HCT116 (cell line): ENCODE measurements at regions not wholly inside any gene's neighbourhood (a gene's known extent, or its start where the extent isn't known, plus 50 kb on each side); places are given as distances from the start of the nearest gene placed in this dataset.

ENCODE experiments used
- ATAC-seq: fragments of 200-7000 bp; cut with Tn5 transposase; 2 replicates; pipeline ENCODE4 v1.9.1; 2020; ENCODE audit warnings: mild to moderate bottlenecking, moderate library complexity
- BruUV-seq: library from RNA; stranded (reverse); fragments of 400-500 nt; replicated peaks from 2 replicates; lab custom pipeline; 2021; lab: Mats Ljungman, UMichigan
- CTCF ChIA-PET: fragments of 300-600 bp; sonication (Branson Sonifier 250); formaldehyde crosslinking; loops from one replicate; lab custom pipeline; 2021; ENCODE audit warnings: antibody characterized with exemption; lab: Charles Lee
- POLR2A ChIA-PET: fragments of 300-600, 350-600 bp; sonication (Branson Sonifier 250); formaldehyde crosslinking; loops from one replicate; lab custom pipeline; 2021; ENCODE audit warnings: antibody characterized with exemption; lab: Charles Lee
- RAD21 ChIA-PET, 2 experiments: fragments of 300-600 bp; sonication (Branson Sonifier 250); formaldehyde crosslinking; loops; one replicate each; lab custom pipeline; 2023; ENCODE audit warnings: low total read pairs in 2 of 2; ENCODE audit not compliant: uncharacterized antibody in 2 of 2, unreplicated experiment in 2 of 2, low non-redundant PET in 1 of 2; lab: Charles Lee
- DNase-seq: peaks from one replicate; pipeline ENCODE4 v3.0.0-alpha.2; 2010; ENCODE audit warnings: low read depth, low spot score
- H2AFZ ChIP-seq: fragments of 200-600 bp; shearing (Covaris generic), sonication (generic); 2 replicates; pipeline ENCODE4 v1.6.1; 2017; ENCODE audit warnings: low read depth, mixed run types, mixed read lengths, antibody characterized with exemption, low read length; ENCODE audit not compliant: poor library complexity, severe bottlenecking
- H3K27ac ChIP-seq: 2 replicates; pipeline ENCODE4 v1.5.1; 2012; ENCODE audit warnings: low read depth, low read length
- H3K27me3 ChIP-seq: fragments of 200-600 bp; sonication (generic); 2 replicates; pipeline ENCODE4 v1.6.1; 2016; ENCODE audit warnings: mixed run types, low read length, mixed read lengths; ENCODE audit not compliant: insufficient read depth
- H3K36me3 ChIP-seq, 2 experiments: fragments of 200-500 bp in 1 of 2; fragments of 200-600 bp in 1 of 2; sonication (Bioruptor generic) in 1 of 2; sonication (generic) in 1 of 2; 2 replicates each; pipeline versions ENCODE4 v1.5.1 to v1.6.1; 2014 to 2016; ENCODE audit warnings: low read length in 2 of 2, inconsistent platforms in 1 of 2, mixed read lengths in 1 of 2, mixed run types in 1 of 2; ENCODE audit not compliant: insufficient read depth in 2 of 2, control insufficient read depth in 1 of 2
- H3K4me1 ChIP-seq, 2 experiments: fragments of 200-600 bp in 1 of 2; sonication (generic) in 1 of 2; 2 replicates each; pipeline versions ENCODE4 v1.5.1 to v1.6.1; 2012 to 2017; ENCODE audit warnings: low read length in 2 of 2, inconsistent platforms in 1 of 2, mild to moderate bottlenecking in 1 of 2, mixed read lengths in 1 of 2, mixed run types in 1 of 2, moderate library complexity in 1 of 2; ENCODE audit not compliant: insufficient read depth in 2 of 2, control insufficient read depth in 1 of 2
- H3K4me2 ChIP-seq: fragments of 200-600 bp; sonication (generic); 2 replicates; pipeline ENCODE4 v1.6.1; 2017; ENCODE audit warnings: mixed run types, low read length, mixed read lengths
- H3K4me3 ChIP-seq, 2 experiments: fragments of 200-600 bp in 1 of 2; sonication (generic) in 1 of 2; replicated peaks in 1 of 2; 2 replicates each; pipeline ENCODE4 v1.5.1; 2011 to 2016; ENCODE audit warnings: low read length in 2 of 2, control low read depth in 1 of 2, low read depth in 1 of 2, mild to moderate bottlenecking in 1 of 2, mixed read lengths in 1 of 2, mixed run types in 1 of 2
- H3K79me2 ChIP-seq: fragments of 200-600 bp; sonication (generic); 2 replicates; pipeline ENCODE4 v1.6.1; 2017; ENCODE audit warnings: mild to moderate bottlenecking, mixed run types, low read length, moderate library complexity, mixed read lengths; ENCODE audit not compliant: insufficient read depth
- H3K9ac ChIP-seq: fragments of 200-600 bp; sonication (generic); 2 replicates; pipeline ENCODE4 v1.6.1; 2016; ENCODE audit warnings: low read length, mixed read lengths
- H3K9me2 ChIP-seq: fragments of 200-600 bp; sonication (generic), shearing (Covaris generic); 2 replicates; pipeline ENCODE4 v1.6.1; 2017; ENCODE audit warnings: mixed run types, mild to moderate bottlenecking, moderate library complexity; ENCODE audit not compliant: insufficient read depth
- H3K9me3 ChIP-seq, 2 experiments: fragments of 200-500 bp in 1 of 2; fragments of 200-600 bp in 1 of 2; sonication (Bioruptor generic) in 1 of 2; sonication (generic) in 1 of 2; 2 replicates each; pipeline ENCODE4 v1.6.1; 2014 to 2017; ENCODE audit warnings: low read length in 2 of 2, mixed read lengths in 2 of 2, inconsistent platforms in 1 of 2, low read depth in 1 of 2, mild to moderate bottlenecking in 1 of 2, mixed run types in 1 of 2, moderate library complexity in 1 of 2; ENCODE audit not compliant: control insufficient read depth in 1 of 2, insufficient read depth in 1 of 2
- H4K20me1 ChIP-seq: fragments of 200-600 bp; sonication (generic), shearing (Covaris generic); 2 replicates; pipeline ENCODE4 v1.6.1; 2017; ENCODE audit warnings: mixed run types, mild to moderate bottlenecking, moderate library complexity; ENCODE audit not compliant: insufficient read depth
- CBX3 ChIP-seq: IDR thresholded peaks from 2 replicates; pipeline ENCODE4 v1.6.1; 2012; ENCODE audit warnings: low read depth
- EGR1 ChIP-seq: IDR thresholded peaks from 2 replicates; pipeline ENCODE4 v1.6.1; 2012; ENCODE audit warnings: low read depth
- ELF1 ChIP-seq: IDR thresholded peaks from 2 replicates; pipeline ENCODE4 v1.6.1; 2012; ENCODE audit warnings: low read depth, borderline replicate concordance
- EZH2 ChIP-seq: fragments of 200-600 bp; sonication (generic); IDR thresholded peaks from 2 replicates; pipeline ENCODE4 v1.6.1; 2017; ENCODE audit warnings: antibody characterized with exemption, mixed run types
- JUND ChIP-seq: IDR thresholded peaks from 2 replicates; pipeline ENCODE4 v1.6.1; 2012
- SRF ChIP-seq: IDR thresholded peaks from 2 replicates; pipeline ENCODE4 v1.6.1; 2012; ENCODE audit warnings: low read depth
- TCF7L2 ChIP-seq: IDR thresholded peaks from 2 replicates; pipeline ENCODE4 v1.7.0; 2011; ENCODE audit warnings: borderline replicate concordance, inconsistent platforms; ENCODE audit not compliant: insufficient read depth, insufficient read length; ENCODE audit errors: extremely low read depth
- YY1 ChIP-seq: IDR thresholded peaks from 2 replicates; pipeline ENCODE4 v1.6.1; 2011; ENCODE audit warnings: low read length, low read depth, moderate library complexity, mild to moderate bottlenecking; ENCODE audit not compliant: insufficient replicate concordance; ENCODE audit errors: extremely low read depth
- ZNF274 ChIP-seq: fragments of 200-500 bp; sonication (Bioruptor generic); IDR thresholded peaks from 2 replicates; pipeline ENCODE4 v1.6.1; 2014; ENCODE audit warnings: mild to moderate bottlenecking, low read depth, low read length, inconsistent platforms
- intact Hi-C: fragments of 100-400 bp; cut with micrococcal nuclease; formaldehyde crosslinking; loops from 2 replicates; pipeline ENCODE4 v1.10.0; 2022
- TF ChIP-seq, protein P1 (sequence below), 3 experiments: fragments of 200-600 bp in 1 of 3; sonication (generic) in 1 of 3; IDR thresholded peaks in 2 of 3; conservative IDR thresholded peaks in 1 of 3; 2 replicates each; pipeline ENCODE4 v1.5.1; 2012 to 2017; ENCODE audit warnings: low read depth in 2 of 3, low read length in 2 of 3, antibody characterized with exemption in 1 of 3, borderline replicate concordance in 1 of 3, control low read depth in 1 of 3, mild to moderate bottlenecking in 1 of 3, mixed read lengths in 1 of 3, mixed run types in 1 of 3, moderate library complexity in 1 of 3; ENCODE audit not compliant: insufficient read depth in 1 of 3
- TF ChIP-seq, protein P2 (sequence below): IDR thresholded peaks from 2 replicates; pipeline ENCODE4 v1.6.1; 2012
- TF ChIP-seq, protein P3 (sequence below): IDR thresholded peaks from 2 replicates; pipeline ENCODE4 v1.6.1; 2012
- TF ChIP-seq, protein P4 (sequence below): IDR thresholded peaks from 2 replicates; pipeline ENCODE4 v1.6.1; 2011; ENCODE audit warnings: mild to moderate bottlenecking, low read length, moderate library complexity; ENCODE audit not compliant: insufficient replicate concordance; ENCODE audit errors: extremely low read depth

DNA sequence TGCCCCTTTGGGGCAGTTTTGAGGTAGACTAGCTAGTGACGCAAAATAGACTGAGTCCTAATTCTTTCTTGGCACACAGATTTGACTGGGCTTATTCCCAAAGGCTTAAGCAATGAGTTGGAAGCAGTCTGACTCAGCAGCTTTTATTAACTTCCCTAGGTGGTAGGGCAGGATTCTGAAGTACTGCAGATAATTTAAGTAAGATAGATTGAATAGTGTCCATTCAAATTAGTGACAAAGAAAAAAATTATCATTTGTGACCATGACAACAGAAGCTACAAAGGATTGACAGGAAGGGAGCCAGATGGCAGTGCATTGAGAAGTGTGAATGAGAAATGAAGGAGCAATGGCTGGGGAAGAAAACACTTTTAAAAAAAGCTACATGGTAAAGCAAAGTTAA is 649.4 kb downstream of the CDH9 start:
- DNase-seq (no peak), ATAC-seq (no peak)
- POLR2A ChIA-PET = no interaction called here
- H3K36me3 ChIP-seq = no peaks in the 10 kb centered on the region
- H3K9ac ChIP-seq = no peak overlapping the region
- no peak overlapping the region for H2AFZ ChIP-seq
- no peaks in the 10 kb centered on the region for H4K20me1 ChIP-seq
- TF ChIP-seq CBX3 = no peak
- TF ChIP-seq, protein P1, sequence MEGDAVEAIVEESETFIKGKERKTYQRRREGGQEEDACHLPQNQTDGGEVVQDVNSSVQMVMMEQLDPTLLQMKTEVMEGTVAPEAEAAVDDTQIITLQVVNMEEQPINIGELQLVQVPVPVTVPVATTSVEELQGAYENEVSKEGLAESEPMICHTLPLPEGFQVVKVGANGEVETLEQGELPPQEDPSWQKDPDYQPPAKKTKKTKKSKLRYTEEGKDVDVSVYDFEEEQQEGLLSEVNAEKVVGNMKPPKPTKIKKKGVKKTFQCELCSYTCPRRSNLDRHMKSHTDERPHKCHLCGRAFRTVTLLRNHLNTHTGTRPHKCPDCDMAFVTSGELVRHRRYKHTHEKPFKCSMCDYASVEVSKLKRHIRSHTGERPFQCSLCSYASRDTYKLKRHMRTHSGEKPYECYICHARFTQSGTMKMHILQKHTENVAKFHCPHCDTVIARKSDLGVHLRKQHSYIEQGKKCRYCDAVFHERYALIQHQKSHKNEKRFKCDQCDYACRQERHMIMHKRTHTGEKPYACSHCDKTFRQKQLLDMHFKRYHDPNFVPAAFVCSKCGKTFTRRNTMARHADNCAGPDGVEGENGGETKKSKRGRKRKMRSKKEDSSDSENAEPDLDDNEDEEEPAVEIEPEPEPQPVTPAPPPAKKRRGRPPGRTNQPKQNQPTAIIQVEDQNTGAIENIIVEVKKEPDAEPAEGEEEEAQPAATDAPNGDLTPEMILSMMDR (IDR thresholded peaks at IDR 0.05 in 2 of 3, conservative IDR thresholded peaks at IDR 0.05 in 1 of 3; ENCODE audit: borderline replicate concordance in 1 of 3, insufficient read depth in 1 of 3, low read depth in 2 of 3, low read length in 2 of 3) = no peak
- TF ChIP-seq, protein P2, sequence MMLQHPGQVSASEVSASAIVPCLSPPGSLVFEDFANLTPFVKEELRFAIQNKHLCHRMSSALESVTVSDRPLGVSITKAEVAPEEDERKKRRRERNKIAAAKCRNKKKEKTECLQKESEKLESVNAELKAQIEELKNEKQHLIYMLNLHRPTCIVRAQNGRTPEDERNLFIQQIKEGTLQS = no peak
- no peak for TF ChIP-seq ZNF274
- no peak for TF ChIP-seq YY1
- no peaks in the 10 kb centered on the region for H3K79me2 ChIP-seq
- no peak overlapping the region for H3K27ac ChIP-seq
- no peak overlapping the region for H3K4me3 ChIP-seq
- no peaks in the 10 kb centered on the region for H3K9me2 ChIP-seq
- BruUV-seq = no TSS peak
- RAD21 ChIA-PET = no interaction called here
- no peaks in the 10 kb centered on the region for H3K4me1 ChIP-seq
- CTCF ChIA-PET = no interaction called here
- intact Hi-C loops = no loop called here
- H3K27me3 ChIP-seq = no peaks in the 10 kb centered on the region
- no peak overlapping the region for H3K4me2 ChIP-seq
- peaks cover 4 to 23% of the 10 kb centered on the region in 2 experiments; a peak in 2 of 4 replicates for H3K9me3 ChIP-seq

DNA sequence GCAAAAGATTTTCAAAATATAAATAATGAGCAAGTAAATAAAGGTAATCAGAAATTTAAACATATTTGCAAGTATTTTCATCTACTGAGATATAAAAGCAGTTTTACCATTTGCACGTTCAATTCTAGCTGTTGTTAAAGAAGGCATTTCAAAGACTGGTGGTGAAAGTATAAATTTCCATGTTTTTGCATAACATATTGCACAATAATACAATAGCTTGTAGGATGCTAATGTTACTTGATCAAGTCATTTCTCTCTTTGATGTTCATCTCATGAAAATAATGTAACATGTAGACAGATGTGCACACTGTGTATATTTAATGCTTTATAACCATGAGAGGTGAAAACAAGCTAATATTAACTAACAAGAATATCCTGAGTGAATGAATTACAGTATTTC is 651.9 kb downstream of the CDH9 start:
- H3K36me3 ChIP-seq = no peaks in the 10 kb centered on the region
- no peak for DNase-seq
- ChIA-PET CTCF (no interaction called here), POLR2A (no interaction called here), RAD21 (no interaction called here)
- H3K9ac ChIP-seq = no peak overlapping the region
- ATAC-seq = no peak
- no peaks in the 10 kb centered on the region for H3K79me2 ChIP-seq
- no peak for TF ChIP-seq JUND
- TF ChIP-seq EGR1 = no peak
- TF ChIP-seq, protein P3, sequence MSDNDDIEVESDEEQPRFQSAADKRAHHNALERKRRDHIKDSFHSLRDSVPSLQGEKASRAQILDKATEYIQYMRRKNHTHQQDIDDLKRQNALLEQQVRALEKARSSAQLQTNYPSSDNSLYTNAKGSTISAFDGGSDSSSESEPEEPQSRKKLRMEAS = no peak
- TF ChIP-seq TCF7L2 = no peak
- TF ChIP-seq, protein P1 (IDR thresholded peaks at IDR 0.05 in 2 of 3, conservative IDR thresholded peaks at IDR 0.05 in 1 of 3; ENCODE audit: borderline replicate concordance in 1 of 3, insufficient read depth in 1 of 3, low read depth in 2 of 3, low read length in 2 of 3) = no peak
- no peak for TF ChIP-seq EZH2
- TF ChIP-seq SRF = no peak
- TF ChIP-seq ELF1 = no peak
- TF ChIP-seq, protein P4, sequence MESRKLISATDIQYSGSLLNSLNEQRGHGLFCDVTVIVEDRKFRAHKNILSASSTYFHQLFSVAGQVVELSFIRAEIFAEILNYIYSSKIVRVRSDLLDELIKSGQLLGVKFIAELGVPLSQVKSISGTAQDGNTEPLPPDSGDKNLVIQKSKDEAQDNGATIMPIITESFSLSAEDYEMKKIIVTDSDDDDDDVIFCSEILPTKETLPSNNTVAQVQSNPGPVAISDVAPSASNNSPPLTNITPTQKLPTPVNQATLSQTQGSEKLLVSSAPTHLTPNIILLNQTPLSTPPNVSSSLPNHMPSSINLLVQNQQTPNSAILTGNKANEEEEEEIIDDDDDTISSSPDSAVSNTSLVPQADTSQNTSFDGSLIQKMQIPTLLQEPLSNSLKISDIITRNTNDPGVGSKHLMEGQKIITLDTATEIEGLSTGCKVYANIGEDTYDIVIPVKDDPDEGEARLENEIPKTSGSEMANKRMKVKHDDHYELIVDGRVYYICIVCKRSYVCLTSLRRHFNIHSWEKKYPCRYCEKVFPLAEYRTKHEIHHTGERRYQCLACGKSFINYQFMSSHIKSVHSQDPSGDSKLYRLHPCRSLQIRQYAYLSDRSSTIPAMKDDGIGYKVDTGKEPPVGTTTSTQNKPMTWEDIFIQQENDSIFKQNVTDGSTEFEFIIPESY = no peak
- TF ChIP-seq CBX3 = no peak
- H3K27me3 ChIP-seq = no peaks in the 10 kb centered on the region
- no peaks in the 10 kb centered on the region for H3K9me2 ChIP-seq
- no TSS peak for BruUV-seq
- H3K4me1 ChIP-seq = no peaks in the 10 kb centered on the region
- H4K20me1 ChIP-seq = no peaks in the 10 kb centered on the region
- intact Hi-C loops = no loop called here
- no peak overlapping the region for H2AFZ ChIP-seq
- no peak overlapping the region for H3K27ac ChIP-seq
- H3K4me3 ChIP-seq = no peak overlapping the region
- peaks cover 10 to 20% of the 10 kb centered on the region in 2 experiments; a peak in 2 of 4 replicates for H3K9me3 ChIP-seq
- H3K4me2 ChIP-seq = no peak overlapping the region
